ENCODE measurements at regions not wholly inside any gene's neighbourhood (a gene's known extent, or its start where the extent isn't known, plus 50 kb on each side); places are given as distances from the start of the nearest gene placed in this dataset.

DNA sequence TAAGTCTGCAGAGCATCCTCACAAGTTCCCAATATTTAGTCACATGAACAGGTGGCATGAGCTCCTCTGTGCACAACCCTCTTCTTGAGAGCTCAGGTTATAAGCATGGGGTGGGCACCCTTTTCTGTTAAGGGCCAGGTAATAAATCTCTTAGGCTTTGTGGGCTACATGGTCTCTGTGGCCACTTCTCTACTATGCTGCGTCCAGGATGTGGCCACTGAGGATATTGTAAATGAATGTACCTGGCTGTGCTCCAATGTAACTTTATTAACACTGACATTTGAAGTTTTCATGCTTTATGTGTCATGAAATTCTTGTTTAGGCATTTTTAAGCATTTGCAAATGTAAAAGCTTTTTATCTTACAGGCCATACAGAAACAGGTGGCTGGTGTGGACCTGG, 116.8 kb upstream of the ST6GAL2 start:
- H3K9me3 ChIP-seq (replicated peaks; ENCODE audit: low read length), result peaks cover 11% of the 10 kb centered on the region
- no peak overlapping the region for H3K4me3 ChIP-seq (ENCODE audit: low read length)
- no peak overlapping the region for H3K4me2 ChIP-seq (ENCODE audit: low read length)
- H3K36me3 ChIP-seq (ENCODE audit: insufficient read depth, low read length), result no peaks in the 10 kb centered on the region
- peaks cover 10% of the 10 kb centered on the region for H3K4me1 ChIP-seq (ENCODE audit: control insufficient read depth, insufficient read depth, low read length)
- H3K9ac ChIP-seq (ENCODE audit: low read depth, low read length), result no peak overlapping the region
- no peaks in the 10 kb centered on the region for H3K27me3 ChIP-seq (ENCODE audit: control insufficient read depth, insufficient read depth, low read length)

DNA sequence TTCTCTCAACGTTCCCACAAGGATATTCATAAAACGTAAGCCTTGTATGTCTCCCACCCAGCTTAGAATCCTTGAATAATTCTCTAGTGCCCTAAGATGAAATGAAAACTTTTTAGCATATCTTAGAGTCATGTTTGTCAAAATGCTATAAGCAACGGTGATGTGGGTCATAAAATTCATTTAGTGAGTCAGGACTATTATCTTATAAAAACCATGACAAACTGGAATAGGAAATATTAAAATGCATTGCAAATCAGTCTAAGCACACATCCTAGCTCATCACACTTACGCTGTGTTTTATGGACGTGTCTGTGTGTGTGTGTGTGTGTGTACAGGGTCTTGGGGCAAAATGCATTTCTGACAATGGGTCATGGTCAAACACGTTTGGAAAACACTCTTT, 119.9 kb upstream of the ST6GAL2 start:
- Histone ChIP-seq H3K9me3 (replicated peaks; ENCODE audit: low read length) (peaks cover 8% of the 10 kb centered on the region), H3K9ac (ENCODE audit: low read depth, low read length) (no peak overlapping the region), H3K4me1 (ENCODE audit: control insufficient read depth, insufficient read depth, low read length) (peaks cover 10% of the 10 kb centered on the region), H3K36me3 (ENCODE audit: insufficient read depth, low read length) (no peaks in the 10 kb centered on the region), H3K4me2 (ENCODE audit: low read length) (no peak overlapping the region), H3K27me3 (ENCODE audit: control insufficient read depth, insufficient read depth, low read length) (no peaks in the 10 kb centered on the region), H3K4me3 (ENCODE audit: low read length) (no peak overlapping the region)

DNA sequence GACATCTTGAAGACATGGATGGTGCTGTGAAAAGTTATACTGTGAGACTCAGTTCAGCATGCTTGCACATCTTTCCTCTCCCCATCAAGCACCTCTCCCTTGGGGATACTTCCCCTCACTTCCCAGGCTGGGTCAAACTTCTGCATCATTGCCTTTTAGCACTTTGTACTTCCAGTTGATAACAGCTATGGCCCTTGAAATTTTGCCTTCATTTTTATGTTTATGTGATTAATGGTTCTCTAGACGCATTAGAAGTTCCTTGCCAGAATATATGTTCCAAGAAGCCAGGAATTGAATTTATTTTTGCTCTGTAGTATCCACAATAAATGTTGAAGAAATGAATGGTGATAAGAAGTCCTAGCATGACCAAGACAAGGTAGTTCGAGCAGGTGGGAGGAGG, 120.9 kb upstream of the ST6GAL2 start:
- Histone ChIP-seq H3K27me3 (ENCODE audit: control insufficient read depth, insufficient read depth, low read length) (no peaks in the 10 kb centered on the region), H3K4me1 (ENCODE audit: control insufficient read depth, insufficient read depth, low read length) (peaks cover 8% of the 10 kb centered on the region), H3K9ac (ENCODE audit: low read depth, low read length) (no peak overlapping the region), H3K4me3 (ENCODE audit: low read length) (no peak overlapping the region), H3K4me2 (ENCODE audit: low read length) (no peak overlapping the region), H3K9me3 (replicated peaks; ENCODE audit: low read length) (peaks cover 8% of the 10 kb centered on the region), H3K36me3 (ENCODE audit: insufficient read depth, low read length) (no peaks in the 10 kb centered on the region)

GRCh38 chr2:107007927-107008326, 122.0 kb upstream of the ST6GAL2 start:
- Histone ChIP-seq H3K4me2 (ENCODE audit: low read length) (no peak overlapping the region), H3K4me3 (ENCODE audit: low read length) (no peak overlapping the region), H3K27me3 (ENCODE audit: control insufficient read depth, insufficient read depth, low read length) (no peaks in the 10 kb centered on the region), H3K4me1 (ENCODE audit: control insufficient read depth, insufficient read depth, low read length) (no peaks in the 10 kb centered on the region), H3K36me3 (ENCODE audit: insufficient read depth, low read length) (no peaks in the 10 kb centered on the region), H3K9ac (ENCODE audit: low read depth, low read length) (no peak overlapping the region), H3K9me3 (replicated peaks; ENCODE audit: low read length) (peaks cover 8% of the 10 kb centered on the region)

GRCh38 chr2:107008843-107009242, 122.9 kb upstream of the ST6GAL2 start:
- H3K9ac ChIP-seq (ENCODE audit: low read depth, low read length), result no peak overlapping the region

DNA sequence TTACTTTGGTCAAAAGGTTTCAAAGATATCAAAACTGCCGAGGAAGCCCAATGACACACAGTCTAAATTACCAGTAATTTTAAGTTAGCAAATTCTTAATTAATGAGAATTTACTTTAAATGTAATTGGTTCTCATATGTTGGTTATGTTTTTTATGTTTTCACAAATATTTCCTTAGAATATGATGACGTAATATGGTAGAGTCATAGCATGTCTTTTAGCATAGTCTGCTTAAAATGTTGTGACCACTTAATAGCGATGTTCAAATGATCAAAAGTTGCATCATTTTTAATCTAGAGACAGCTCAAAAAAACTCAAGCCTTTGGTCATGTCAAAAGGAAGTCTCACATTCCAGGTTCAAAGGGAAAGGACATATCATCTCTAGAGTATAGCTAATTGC, 123.3 kb upstream of the ST6GAL2 start:
- Histone ChIP-seq H3K36me3 (ENCODE audit: insufficient read depth, low read length) (no peaks in the 10 kb centered on the region), H3K27me3 (ENCODE audit: control insufficient read depth, insufficient read depth, low read length) (no peaks in the 10 kb centered on the region), H3K9ac (ENCODE audit: low read depth, low read length) (no peak overlapping the region), H3K4me3 (ENCODE audit: low read length) (no peak overlapping the region), H3K9me3 (replicated peaks; ENCODE audit: low read length) (peaks cover 8% of the 10 kb centered on the region), H3K4me1 (ENCODE audit: control insufficient read depth, insufficient read depth, low read length) (no peaks in the 10 kb centered on the region), H3K4me2 (ENCODE audit: low read length) (no peak overlapping the region)

More at GRCh38 chr2:107008843-107009242, 122.9 kb upstream of the ST6GAL2 start:
- Histone ChIP-seq H3K36me3 (ENCODE audit: insufficient read depth, low read length) (no peaks in the 10 kb centered on the region), H3K4me1 (ENCODE audit: control insufficient read depth, insufficient read depth, low read length) (no peaks in the 10 kb centered on the region), H3K9me3 (replicated peaks; ENCODE audit: low read length) (peaks cover 8% of the 10 kb centered on the region), H3K4me3 (ENCODE audit: low read length) (no peak overlapping the region), H3K4me2 (ENCODE audit: low read length) (no peak overlapping the region), H3K27me3 (ENCODE audit: control insufficient read depth, insufficient read depth, low read length) (no peaks in the 10 kb centered on the region)

DNA sequence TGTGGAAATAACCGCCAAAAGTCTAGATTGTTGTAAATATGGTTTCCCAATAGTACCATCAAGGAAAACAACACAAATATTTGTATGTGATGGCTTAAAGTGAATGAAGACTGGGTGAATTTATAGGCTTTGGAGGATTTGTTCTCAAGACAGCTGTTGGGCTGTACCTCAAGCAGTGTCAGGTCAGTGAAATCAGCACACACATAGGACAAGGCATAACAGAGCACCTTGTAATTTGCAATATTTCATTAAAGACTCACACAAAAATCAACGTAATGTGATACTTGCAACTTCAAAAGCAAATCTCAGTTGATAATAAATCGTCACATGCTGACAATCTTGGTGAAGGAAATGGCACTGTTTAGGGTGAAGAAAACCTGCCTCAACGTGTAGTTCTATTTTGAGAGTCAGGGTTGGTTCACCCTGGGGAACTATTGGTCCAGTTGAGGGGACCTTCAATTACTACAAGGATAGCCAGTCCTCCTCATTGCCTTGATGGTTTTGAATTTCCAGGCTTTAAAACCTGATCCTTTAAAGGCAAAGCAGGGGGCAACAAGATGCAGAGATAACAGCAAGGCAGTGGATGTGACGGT, 126.8 kb upstream of the ST6GAL2 start:
- Histone ChIP-seq H3K36me3 (ENCODE audit: insufficient read depth, low read length) (no peaks in the 10 kb centered on the region), H3K9me3 (replicated peaks; ENCODE audit: low read length) (no peaks in the 10 kb centered on the region), H3K27me3 (ENCODE audit: control insufficient read depth, insufficient read depth, low read length) (no peaks in the 10 kb centered on the region), H3K4me1 (ENCODE audit: control insufficient read depth, insufficient read depth, low read length) (no peaks in the 10 kb centered on the region), H3K4me3 (ENCODE audit: low read length) (no peak overlapping the region), H3K4me2 (ENCODE audit: low read length) (no peak overlapping the region), H3K9ac (ENCODE audit: low read depth, low read length) (no peak overlapping the region)

GRCh38 chr2:107013884-107014283, 127.9 kb upstream of the ST6GAL2 start:
- no peaks in the 10 kb centered on the region for H3K9me3 ChIP-seq (replicated peaks; ENCODE audit: low read length)
- H3K4me1 ChIP-seq (ENCODE audit: control insufficient read depth, insufficient read depth, low read length), result no peaks in the 10 kb centered on the region
- no peak overlapping the region for H3K4me3 ChIP-seq (ENCODE audit: low read length)
- no peaks in the 10 kb centered on the region for H3K36me3 ChIP-seq (ENCODE audit: insufficient read depth, low read length)
- H3K4me2 ChIP-seq (ENCODE audit: low read length), result no peak overlapping the region
- no peak overlapping the region for H3K9ac ChIP-seq (ENCODE audit: low read depth, low read length)
- no peaks in the 10 kb centered on the region for H3K27me3 ChIP-seq (ENCODE audit: control insufficient read depth, insufficient read depth, low read length)

DNA sequence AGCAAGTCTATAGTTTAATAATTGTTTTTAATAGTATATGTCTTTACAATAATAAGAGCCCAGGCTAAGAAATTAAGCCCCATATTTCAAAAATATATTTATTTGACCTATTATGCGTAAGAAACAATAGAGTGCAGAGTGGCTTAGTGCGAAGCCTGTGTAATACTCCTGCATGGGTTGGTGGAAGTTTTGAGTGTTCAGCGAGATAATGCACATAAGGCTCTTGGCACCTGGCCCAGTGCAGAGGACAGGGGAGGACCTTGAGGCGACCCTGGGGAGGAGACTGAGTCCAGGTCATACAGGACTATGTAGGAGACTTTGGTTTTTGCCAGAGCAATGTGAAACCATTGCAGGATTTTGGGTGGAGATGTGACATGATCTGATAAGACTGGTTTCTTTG, 132.4 kb upstream of the ST6GAL2 start:
- no peaks in the 10 kb centered on the region for H3K4me1 ChIP-seq (ENCODE audit: control insufficient read depth, insufficient read depth, low read length)
- H3K9ac ChIP-seq (ENCODE audit: low read depth, low read length), result no peak overlapping the region
- no peak overlapping the region for H3K4me2 ChIP-seq (ENCODE audit: low read length)
- no peaks in the 10 kb centered on the region for H3K27me3 ChIP-seq (ENCODE audit: control insufficient read depth, insufficient read depth, low read length)
- no peaks in the 10 kb centered on the region for H3K9me3 ChIP-seq (replicated peaks; ENCODE audit: low read length)
- no peaks in the 10 kb centered on the region for H3K36me3 ChIP-seq (ENCODE audit: insufficient read depth, low read length)
- no peak overlapping the region for H3K4me3 ChIP-seq (ENCODE audit: low read length)

- H3K36me3 ChIP-seq (ENCODE audit: insufficient read depth, low read length), result no peaks in the 10 kb centered on the region
- no peak overlapping the region for H3K4me2 ChIP-seq (ENCODE audit: low read length)
- H3K4me1 ChIP-seq (ENCODE audit: control insufficient read depth, insufficient read depth, low read length), result no peaks in the 10 kb centered on the region
- no peak overlapping the region for H3K9ac ChIP-seq (ENCODE audit: low read depth, low read length)
- peaks cover 4% of the 10 kb centered on the region for H3K9me3 ChIP-seq (replicated peaks; ENCODE audit: low read length)
- H3K4me3 ChIP-seq (ENCODE audit: low read length), result no peak overlapping the region
- no peaks in the 10 kb centered on the region for H3K27me3 ChIP-seq (ENCODE audit: control insufficient read depth, insufficient read depth, low read length)
Measured at GRCh38 chr2:107020392-107020791, 134.4 kb upstream of the ST6GAL2 start.

DNA sequence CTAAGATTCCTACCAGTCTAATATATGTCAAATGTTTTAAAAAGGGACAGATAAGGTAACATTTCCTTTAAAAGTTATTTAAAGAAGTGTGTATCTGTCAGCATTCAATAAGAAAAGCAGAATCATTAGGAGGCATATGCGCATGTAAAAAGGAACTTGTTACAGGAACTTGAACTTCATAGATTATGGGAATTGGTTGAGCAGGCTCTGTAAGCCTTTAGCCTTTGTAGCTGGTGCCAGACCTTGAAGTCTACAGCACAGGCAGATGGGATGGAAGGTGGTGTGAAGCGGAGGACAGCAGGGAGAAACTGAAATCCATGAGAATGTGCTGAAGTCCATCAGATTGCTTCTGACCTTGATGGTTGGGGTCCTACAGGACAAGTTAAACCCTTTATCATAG, 138.3 kb upstream of the ST6GAL2 start:
- Histone ChIP-seq H3K27me3 (ENCODE audit: control insufficient read depth, insufficient read depth, low read length) (no peaks in the 10 kb centered on the region), H3K4me1 (ENCODE audit: control insufficient read depth, insufficient read depth, low read length) (no peaks in the 10 kb centered on the region), H3K4me2 (ENCODE audit: low read length) (no peak overlapping the region), H3K36me3 (ENCODE audit: insufficient read depth, low read length) (no peaks in the 10 kb centered on the region), H3K9me3 (replicated peaks; ENCODE audit: low read length) (peaks cover 4% of the 10 kb centered on the region), H3K4me3 (ENCODE audit: low read length) (no peak overlapping the region), H3K9ac (ENCODE audit: low read depth, low read length) (no peak overlapping the region)

DNA sequence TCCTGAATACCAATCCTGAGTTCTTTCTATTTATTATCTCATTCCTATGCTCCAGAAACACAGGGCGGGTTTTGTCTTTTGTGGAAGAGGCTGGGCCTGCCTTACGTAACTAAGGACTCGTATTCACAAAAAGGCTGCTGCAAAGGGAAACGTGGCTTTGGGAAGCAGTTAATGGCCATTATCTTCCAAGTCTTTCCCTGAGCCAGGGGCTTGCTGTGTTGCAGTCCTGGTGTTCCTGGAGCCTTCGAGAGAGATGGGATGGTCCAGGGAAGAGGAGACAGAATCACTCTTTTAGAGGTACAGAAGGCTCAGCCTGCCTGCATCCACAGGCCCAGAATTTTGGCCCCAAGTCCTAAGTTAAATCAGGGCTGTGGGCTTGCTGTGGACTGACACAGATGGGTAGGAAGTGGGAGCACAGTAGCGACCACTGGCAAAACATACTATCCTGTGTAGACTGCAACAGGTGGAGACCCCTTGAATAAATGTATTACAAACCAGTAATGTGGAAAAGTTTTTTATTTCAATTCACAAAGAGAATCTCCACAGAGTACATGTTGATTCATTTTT, 139.4 kb upstream of the ST6GAL2 start:
- Histone ChIP-seq H3K4me2 (ENCODE audit: low read length) (no peak overlapping the region), H3K4me3 (ENCODE audit: low read length) (no peak overlapping the region), H3K9me3 (replicated peaks; ENCODE audit: low read length) (peaks cover 4% of the 10 kb centered on the region), H3K9ac (ENCODE audit: low read depth, low read length) (no peak overlapping the region), H3K36me3 (ENCODE audit: insufficient read depth, low read length) (no peaks in the 10 kb centered on the region), H3K4me1 (ENCODE audit: control insufficient read depth, insufficient read depth, low read length) (no peaks in the 10 kb centered on the region), H3K27me3 (ENCODE audit: control insufficient read depth, insufficient read depth, low read length) (no peaks in the 10 kb centered on the region)

Data from skeletal muscle satellite cell (primary cell).